Mesothelial cell of epicardium (in vitro differentiated cells): ENCODE measurements at regions not wholly inside any gene's neighbourhood (a gene's known extent, or its start where the extent isn't known, plus 50 kb on each side); places are given as distances from the start of the nearest gene placed in this dataset.

Experiments used
- DNase-seq, 2 experiments: peaks; one replicate each; pipeline ENCODE4 v3.0.0; 2021; ENCODE audit warnings: low spot score in 2 of 2; ENCODE audit not compliant: unreplicated experiment in 2 of 2
- H3K27ac Mint-ChIP-seq: 2 replicates; pipeline ENCODE4 v1.8.0; 2021; ENCODE audit warnings: mixed read lengths
- H3K27me3 Mint-ChIP-seq: 2 replicates; pipeline ENCODE4 v1.8.0; 2021; ENCODE audit warnings: low read depth, mixed read lengths
- H3K36me3 Mint-ChIP-seq: 2 replicates; pipeline ENCODE4 v1.8.0; 2021; ENCODE audit warnings: mixed read lengths
- H3K4me1 Mint-ChIP-seq: 2 replicates; pipeline ENCODE4 v1.8.0; 2021; ENCODE audit warnings: mixed read lengths
- H3K4me3 Mint-ChIP-seq: 2 replicates; pipeline ENCODE4 v1.8.0; 2021; ENCODE audit warnings: mild to moderate bottlenecking, moderate library complexity, mixed read lengths
- H3K9me3 Mint-ChIP-seq: 2 replicates; pipeline ENCODE4 v1.8.0; 2021; ENCODE audit warnings: mixed read lengths
- CTCF ChIP-seq: fragments of 200-600 bp; sonication (generic); IDR thresholded peaks from one replicate; pipeline ENCODE4 v1.5.0; 2021; ENCODE audit warnings: antibody characterized with exemption; ENCODE audit not compliant: unreplicated experiment

- Mint-ChIP-seq H3K27me3 (no peaks in the 10 kb centered on the region), H3K4me3 (no peak overlapping the region), H3K9me3 (peaks cover 4% of the 10 kb centered on the region), H3K27ac (no peak overlapping the region), H3K36me3 (no peaks in the 10 kb centered on the region), H3K4me1 (no peaks in the 10 kb centered on the region)
- no peak for TF ChIP-seq CTCF
- DNase-seq = no peak
Observed at GRCh38 chr2:184261331-184261730, 337.0 kb upstream of the ZNF804A start.

- Mint-ChIP-seq H3K27me3 (no peaks in the 10 kb centered on the region), H3K4me3 (no peak overlapping the region), H3K27ac (no peak overlapping the region), H3K4me1 (no peaks in the 10 kb centered on the region), H3K9me3 (peaks cover 4% of the 10 kb centered on the region), H3K36me3 (no peaks in the 10 kb centered on the region)
- no peak for TF ChIP-seq CTCF
- no peak for DNase-seq
Observed at GRCh38 chr2:184261818-184262217, 336.5 kb upstream of the ZNF804A start.

- H3K4me3 Mint-ChIP-seq = no peak overlapping the region
- H3K27ac Mint-ChIP-seq = no peak overlapping the region
- TF ChIP-seq CTCF = no peak
- DNase-seq = no peak
- no peaks in the 10 kb centered on the region for H3K36me3 Mint-ChIP-seq
- H3K9me3 Mint-ChIP-seq = peaks cover 4% of the 10 kb centered on the region
- no peaks in the 10 kb centered on the region for H3K27me3 Mint-ChIP-seq
- peaks cover 14% of the 10 kb centered on the region for H3K4me1 Mint-ChIP-seq
Observed at GRCh38 chr2:184268900-184269477, 329.3 kb upstream of the ZNF804A start.

- Mint-ChIP-seq H3K27me3 (no peaks in the 10 kb centered on the region), H3K4me3 (no peak overlapping the region), H3K4me1 (peaks cover 14% of the 10 kb centered on the region), H3K9me3 (no peaks in the 10 kb centered on the region), H3K27ac (no peak overlapping the region), H3K36me3 (no peaks in the 10 kb centered on the region)
- DNase-seq = no peak
- TF ChIP-seq CTCF = no peak
Observed at GRCh38 chr2:184270660-184271059, 327.7 kb upstream of the ZNF804A start.

GRCh38 chr2:184272056-184272455, 326.3 kb upstream of the ZNF804A start:
- no peak for TF ChIP-seq CTCF
- Mint-ChIP-seq H3K27me3 (no peaks in the 10 kb centered on the region), H3K9me3 (no peaks in the 10 kb centered on the region), H3K4me1 (peaks cover 14% of the 10 kb centered on the region), H3K27ac (no peak overlapping the region), H3K4me3 (no peak overlapping the region), H3K36me3 (no peaks in the 10 kb centered on the region)
- DNase-seq = no peak

GRCh38 chr2:184294831-184295230, 303.5 kb upstream of the ZNF804A start:
- Mint-ChIP-seq H3K36me3 (no peaks in the 10 kb centered on the region), H3K27ac (no peak overlapping the region), H3K9me3 (no peaks in the 10 kb centered on the region), H3K27me3 (no peaks in the 10 kb centered on the region), H3K4me1 (peaks cover 8% of the 10 kb centered on the region), H3K4me3 (no peak overlapping the region)
- TF ChIP-seq CTCF = no peak
- no peak for DNase-seq
